Occipital lobe (tissue), 1 donor: ENCODE measurements at regions not wholly inside any gene's neighbourhood (a gene's known extent, or its start where the extent isn't known, plus 50 kb on each side); places are given as distances from the start of the nearest gene placed in this dataset.
"Not testable (repeated sequence)": the region's sequence is repeated elsewhere in the genome, so short reads cannot be mapped to it uniquely, and the experiment has no call there.

Experiments used
- DNase-seq: peaks from one replicate; lab custom pipeline; 2025; lab: John Stamatoyannopoulos, UW

DNA sequence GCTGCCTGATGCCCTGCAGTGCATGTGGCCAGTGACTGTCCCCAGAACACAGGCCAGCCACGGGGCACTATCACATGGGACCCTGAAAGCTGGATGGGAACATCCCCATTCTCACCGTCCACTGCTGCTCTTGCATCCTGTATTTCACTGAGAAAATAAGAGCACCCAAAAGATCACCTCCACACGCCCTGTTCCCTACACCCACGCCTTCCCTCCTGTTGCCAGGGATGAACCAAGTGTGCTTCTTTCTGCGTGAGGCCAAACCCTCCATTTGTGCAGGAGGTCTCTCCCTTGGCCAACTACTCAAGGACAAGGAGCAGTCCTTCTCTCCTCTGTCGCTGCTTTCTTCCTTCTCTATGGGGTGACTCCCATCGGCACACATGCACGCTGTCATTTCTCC is 118.3 kb downstream of the LRRC37A3 start:
- not testable (repeated sequence) for DNase-seq

DNA sequence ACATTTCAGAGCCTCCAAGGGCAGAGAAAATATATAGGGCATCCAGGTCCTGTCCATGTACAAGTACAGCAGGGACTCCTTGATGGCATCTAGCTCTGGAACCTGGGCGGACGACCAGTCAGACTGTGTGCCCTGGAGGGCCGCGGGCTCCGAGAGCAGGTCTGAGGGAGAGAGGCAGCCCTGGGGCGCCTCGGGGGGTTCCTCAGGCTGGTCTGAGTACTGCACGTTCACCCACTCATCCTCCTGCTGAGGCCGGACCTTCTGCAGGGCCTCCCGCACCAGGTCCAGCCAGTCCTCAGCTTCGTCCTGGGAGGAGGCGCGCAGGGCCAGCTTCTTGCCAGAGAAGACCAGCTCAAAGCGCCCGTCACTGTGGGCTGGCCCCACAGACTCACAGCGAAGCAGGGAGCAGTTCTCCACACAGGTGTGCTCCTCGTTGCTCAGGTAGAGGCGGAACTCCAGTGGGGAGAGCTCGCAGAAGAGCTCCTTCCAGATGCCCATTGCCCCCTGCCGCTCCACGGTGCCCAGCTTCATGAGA is 118.8 kb downstream of the LRRC37A3 start:
- DNase-seq = not testable (repeated sequence)

DNA sequence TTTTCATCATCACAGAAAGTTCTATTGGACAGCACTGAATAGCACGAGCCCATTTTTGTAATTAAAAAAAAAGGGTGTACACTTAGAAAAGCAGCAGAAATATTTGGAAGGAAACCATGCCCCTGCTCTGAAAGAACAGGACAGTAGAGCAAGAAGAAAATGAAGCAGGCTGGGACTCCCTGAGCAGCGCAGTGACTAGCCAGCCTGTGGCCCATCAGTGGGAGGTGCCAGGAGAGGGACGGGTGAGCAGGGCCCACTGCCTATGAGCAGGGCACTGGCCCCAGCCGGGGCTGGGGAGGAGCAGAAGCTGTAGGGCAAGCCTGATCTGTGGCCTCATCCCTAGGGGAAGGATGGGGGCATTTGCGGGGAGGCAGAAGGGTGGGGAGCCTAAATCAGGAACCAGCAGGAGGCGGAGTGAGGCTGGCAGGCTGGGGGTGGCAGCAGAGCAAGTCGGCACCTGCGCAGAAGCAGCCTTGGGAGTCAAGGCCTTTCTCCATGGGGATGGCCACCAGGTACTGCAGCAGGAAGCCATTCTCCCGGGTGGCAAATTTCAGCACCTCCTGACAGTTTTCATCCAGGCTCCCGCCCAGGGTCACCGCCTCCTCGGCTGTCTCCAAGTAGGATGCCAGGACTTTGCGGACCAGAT is 119.6 kb downstream of the LRRC37A3 start:
- not testable (repeated sequence) for DNase-seq

DNA sequence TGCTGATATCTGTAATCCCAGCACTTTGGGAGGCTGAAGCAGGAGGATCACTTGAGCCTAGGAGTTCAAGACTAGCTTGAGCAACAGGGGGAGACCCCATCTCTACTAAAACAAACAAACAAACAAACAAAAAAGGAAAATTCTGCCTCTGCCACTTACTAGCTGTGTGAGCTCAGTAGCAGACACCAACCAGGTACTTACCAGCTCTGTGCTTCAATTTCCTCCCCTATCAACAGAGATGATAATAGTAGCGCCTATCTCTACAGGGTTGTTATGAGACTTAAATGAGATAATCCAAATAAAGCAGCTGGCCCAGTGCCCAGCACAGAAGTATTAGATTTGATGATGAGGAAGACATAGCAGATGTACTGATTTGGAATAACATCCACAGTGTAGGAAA is 120.3 kb downstream of the LRRC37A3 start:
- DNase-seq = not testable (repeated sequence)

DNA sequence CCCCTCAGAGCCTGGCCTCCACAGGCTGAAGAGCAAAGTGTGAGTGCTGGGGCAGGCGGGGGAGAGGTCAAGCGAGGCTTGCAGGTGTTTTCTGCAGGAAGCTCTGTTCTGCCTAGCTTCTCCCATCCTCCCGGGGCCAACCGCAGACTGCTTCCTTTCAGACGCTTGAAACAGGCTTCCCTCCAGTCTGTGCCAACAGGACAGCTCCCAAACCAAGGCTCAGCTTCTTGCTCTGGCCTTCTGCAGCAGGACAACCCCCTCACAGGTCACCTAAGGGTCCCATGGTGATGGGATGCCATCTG is 120.8 kb downstream of the LRRC37A3 start:
- DNase-seq = not testable (repeated sequence)

DNA sequence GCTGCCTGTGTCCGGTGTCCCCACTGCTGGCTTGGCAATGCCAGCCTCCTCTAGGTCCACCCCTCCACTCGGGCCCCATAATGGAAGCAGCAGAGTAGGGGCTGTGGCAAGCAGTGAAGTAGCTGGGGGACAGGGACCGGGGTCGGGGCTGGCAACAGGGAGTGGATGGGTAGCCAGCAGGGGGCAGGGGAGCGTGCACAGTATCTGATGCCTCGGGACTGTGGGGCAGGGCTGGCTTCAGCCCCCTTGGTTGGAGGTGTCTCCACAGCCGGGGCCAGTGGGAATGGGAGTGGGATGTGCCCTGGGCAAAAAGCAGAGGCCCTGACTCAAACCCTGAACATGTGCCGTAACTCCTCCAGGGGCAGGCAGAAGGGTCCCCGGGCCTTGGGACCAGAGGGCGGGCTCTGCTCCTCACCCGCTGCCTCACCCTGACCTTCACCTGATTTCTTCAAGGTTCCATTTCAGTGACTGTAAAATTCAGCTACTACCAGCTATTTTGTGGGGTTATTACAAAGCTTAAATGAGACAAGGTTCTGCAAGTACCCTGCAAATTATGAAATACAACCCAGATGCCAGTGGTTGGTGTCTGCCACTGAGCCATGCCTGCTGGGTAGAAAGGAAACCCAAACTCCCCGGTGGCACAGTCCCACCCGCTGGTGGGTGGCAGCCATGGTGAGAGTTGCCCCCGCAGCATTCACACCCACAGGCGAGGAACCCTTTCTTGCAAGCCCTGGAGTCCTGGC is 121.4 kb downstream of the LRRC37A3 start:
- DNase-seq = not testable (repeated sequence)

DNA sequence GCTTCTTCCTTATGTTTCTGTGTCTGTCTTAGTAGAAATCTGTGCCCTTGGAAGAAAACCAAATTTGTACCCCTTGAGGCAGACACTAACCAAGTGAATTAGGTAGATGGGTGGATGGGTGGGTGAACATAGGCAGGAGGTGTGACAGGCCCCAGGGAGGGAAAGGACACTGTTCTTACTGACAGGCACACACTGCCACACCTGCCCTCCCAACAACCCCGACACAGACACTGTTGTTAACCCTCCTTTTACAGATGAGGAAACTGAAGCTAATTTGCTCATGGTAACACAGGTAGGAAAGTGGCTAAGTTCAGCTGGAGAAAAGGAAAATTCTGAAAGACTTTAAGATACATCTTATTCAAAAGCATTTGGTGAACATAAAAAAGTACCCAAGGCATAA is 123.9 kb downstream of the LRRC37A3 start:
- DNase-seq = not testable (repeated sequence)

DNA sequence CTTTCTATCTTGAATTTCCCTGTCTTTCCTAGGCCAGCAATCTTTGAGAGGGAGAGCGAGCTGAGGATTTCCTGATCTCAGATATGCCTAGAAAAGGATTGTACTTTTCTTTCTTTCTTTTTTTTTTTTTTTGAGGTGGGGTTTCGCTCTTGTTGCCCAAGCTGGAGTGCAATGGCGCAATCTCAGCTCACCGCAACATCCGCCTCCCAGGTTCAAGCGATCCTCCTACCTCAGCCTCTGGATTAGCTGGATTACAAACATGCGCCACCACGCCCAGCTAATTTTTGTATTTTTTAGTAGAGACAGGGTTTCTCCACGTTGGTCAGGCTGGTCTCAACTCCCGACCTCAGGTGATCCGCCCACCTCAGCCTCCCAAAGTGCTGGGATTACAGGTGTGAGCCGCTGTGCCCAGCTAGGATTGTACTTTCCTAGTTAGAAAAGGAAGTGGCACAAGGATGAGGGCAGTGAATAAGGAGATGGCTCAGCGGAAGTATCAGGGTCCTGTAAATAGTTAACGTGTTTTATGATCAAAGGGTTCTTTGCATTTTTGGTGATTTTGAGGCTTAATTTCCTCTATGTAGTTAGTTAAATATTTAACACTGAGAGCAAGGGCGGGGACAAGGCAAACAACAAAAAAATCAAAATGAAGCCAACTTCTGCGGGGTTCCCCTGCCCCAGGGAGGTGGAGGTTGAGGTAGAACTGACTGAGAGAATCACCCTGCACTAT is 124.6 kb downstream of the LRRC37A3 start:
- not testable (repeated sequence) for DNase-seq

DNA sequence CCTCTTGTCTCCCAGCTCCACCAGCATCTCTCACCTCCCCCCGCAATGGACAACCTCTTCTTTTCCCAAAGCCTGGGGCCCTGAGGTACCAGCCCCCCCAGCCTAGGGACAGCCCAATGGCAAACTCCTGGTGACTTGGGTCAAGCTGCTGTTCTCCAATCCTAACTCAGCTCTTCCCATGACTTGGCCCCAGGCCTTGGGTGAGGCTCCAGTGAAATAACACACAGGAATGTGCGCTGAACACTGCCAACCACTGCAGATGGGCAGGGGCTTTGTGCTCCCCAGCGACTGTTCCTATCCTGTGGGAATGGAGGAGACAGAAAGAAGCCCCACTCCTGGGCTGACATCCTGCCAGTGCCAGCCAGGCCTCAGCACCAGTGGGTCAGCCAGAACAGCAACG is 125.2 kb downstream of the LRRC37A3 start:
- not testable (repeated sequence) for DNase-seq

DNA sequence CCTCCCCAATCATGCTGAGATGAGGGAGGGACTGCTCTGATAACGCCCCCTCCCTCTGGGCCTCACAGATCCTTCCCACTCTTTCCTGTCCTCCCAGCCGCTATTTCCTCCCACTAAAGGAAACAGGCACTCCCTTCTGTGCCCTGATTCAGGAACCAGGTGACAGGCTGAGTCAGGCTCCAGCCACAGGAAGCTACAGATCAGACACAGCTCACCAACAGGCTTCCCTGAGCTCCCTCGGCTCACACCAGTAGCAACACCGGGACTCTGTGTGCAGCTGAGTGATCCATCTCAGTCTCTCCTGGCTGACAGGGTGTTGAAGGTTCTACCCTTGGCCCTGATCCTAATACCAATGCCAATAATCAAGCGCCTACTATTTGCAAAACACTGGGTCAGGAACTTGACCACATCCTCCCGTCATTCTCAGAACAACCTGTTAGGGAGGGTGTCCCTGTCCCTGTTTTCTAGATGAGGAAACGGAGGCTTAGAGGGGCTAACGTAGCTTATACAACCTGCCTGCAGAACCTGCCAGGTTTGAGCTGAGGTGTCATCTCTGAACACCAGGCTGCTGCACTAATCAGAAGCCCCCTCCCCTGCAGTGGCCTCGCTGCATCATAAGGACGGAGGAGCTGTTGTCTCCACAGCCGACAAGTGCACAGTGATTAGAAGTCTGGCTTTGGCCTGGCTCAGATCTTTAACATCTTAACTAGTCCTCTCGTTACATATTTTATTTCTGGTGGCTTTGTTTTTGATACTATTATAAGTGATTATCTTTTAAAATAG is 126.3 kb downstream of the LRRC37A3 start:
- DNase-seq = not testable (repeated sequence)

DNA sequence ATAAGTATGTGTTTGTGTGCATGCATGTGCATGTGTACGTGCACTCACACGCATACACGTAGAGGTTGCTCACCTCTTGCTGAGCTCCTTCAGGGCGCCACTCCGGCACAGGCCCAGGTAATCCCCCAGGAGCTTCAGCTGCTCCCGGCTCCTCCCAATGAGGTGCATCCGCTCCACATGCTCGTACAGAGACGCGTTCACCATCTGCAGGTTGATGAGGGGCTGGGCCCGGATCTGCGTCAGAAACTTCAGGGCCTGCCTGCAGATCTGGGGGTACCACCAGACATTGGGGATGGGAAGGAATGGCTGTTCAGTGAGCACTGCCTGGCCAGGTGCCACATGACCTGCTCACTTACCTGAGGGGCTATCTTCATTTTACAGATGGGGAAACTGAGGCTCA is 127.0 kb downstream of the LRRC37A3 start:
- not testable (repeated sequence) for DNase-seq

DNA sequence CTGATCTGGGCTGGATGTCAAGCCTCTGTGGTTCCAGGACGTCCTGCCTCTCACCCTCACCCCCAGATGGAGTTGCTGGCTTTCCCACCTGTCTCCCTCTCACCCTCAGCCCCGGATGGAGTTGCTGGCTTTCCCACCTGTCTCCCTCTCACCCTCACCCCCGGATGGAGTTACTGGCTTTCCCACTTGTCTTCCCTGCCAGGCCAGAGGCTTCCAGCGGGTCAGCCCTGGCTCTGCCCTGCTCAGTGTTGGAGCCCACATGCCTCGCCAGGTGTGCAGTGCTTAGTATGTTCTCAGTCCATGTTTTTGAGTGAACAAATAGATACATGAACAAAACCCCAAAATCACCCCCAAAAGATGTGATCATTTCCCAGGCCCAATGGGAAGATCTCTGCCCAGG is 127.6 kb downstream of the LRRC37A3 start:
- not testable (repeated sequence) for DNase-seq

DNA sequence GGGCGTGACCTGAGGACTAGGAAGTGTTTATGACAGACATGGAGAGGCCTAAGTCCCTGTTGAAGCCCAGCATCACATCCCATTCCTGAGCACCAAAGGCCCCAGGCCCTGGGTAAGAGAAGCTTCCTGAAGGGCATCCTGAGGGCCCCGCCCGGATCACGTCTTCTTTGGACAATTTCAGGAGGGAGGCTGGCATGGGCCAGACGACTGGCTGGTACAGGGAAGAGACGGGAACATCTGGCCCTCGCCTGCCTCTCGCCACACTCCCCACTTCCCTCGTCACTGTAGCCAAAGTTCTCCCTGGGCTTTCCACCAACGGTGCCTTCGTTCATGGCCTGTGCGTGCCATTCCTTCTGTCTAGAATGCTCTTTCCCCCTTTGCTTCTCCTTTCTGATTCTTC is 128.1 kb downstream of the LRRC37A3 start:
- not testable (repeated sequence) for DNase-seq

DNA sequence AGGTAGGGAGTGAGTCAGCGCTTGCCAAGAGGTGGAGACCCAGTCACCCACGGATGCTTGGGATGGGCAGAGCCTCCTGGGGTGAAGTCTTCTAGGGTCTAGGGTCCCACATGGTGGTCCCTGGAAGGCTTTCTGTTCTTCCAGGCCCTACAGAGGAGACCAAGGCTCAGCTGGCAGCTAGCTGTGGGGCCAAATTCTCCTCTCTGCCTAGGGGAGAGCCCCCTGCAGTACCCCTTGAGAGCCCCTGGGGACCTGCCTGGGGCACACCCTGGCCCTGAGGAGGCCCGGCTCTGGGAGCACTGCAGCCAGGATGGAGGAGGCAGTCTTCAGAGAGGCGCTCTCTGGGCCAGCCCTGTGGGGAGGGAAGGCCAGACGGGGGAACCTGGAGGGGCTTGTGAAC is 128.6 kb upstream of the SMURF2 start:
- not testable (repeated sequence) for DNase-seq

DNA sequence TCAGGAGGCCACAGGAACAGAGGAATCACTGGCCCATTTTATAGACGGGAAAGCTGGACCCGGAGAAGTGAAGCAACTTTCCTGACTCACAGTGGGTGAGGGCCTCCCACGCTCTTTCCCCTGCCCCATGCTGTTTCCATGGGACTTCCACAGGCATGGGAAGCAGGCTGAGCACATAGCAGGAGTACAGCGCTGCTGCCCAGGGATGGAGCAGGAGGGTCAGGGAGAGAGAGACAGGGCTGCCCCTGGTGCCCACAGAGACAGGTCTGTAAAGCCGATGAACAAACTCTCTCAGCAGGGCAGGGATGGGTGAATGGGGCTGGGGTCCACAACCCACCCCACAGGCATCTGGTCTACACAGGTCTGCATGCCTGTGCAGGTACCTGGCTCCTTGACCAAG is 128.1 kb upstream of the SMURF2 start:
- DNase-seq = not testable (repeated sequence)

DNA sequence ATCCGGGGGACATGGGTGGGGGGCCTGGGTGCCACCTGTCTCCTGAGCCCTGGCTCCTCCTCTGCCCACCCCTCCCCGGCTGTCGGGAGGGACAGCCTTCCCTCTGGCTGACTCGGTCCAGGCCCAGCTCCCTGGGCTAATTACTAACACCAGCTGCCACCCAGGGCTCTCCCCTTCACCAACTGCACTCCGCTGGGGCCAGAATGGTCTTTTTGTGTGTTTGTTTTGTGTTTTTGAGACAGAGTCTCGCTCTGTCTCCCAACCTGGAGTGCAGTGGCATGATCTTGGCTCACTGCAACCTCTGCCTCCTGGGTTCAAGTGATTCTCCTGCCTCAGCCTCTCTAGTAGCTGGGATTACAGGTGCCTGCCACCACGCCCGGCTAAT is 126.9 kb upstream of the SMURF2 start:
- DNase-seq = not testable (repeated sequence)

DNA sequence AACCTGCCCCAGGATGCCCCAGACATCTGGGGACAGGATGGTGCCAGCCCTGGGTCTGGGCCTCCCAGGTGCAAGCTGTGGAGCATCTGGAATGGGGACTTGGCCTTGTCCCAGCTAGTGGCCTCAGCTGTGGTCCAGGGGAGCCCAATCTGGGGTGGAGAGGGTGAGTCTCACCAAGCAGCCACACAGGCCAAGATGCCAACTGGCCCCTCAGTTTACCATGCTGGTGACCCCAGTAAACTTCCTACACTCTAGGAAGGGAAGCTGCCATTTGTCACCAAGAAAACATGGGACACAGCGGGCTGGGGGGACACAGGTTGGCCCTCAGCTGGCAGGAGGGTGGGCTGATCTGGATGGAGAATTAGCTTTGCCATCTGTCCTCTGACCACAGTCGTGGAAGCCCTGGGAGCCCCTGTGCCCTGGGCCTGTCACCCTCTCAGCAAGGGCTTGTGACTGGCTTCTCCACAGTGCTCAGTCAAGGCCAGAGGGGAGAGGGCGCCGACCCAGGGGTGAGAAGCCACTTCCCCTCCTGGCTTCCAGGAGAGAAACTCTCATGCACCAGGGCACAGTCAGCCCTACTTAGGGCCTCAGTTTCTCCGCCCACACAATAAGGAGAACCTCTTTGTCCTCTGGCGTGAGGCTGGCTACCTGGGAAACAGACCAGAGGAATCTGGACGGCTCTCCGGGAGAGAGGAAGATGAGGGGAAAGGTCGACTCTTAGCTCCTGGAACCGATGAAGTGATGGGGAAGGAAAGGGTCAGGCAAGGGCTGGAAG is 126.4 kb upstream of the SMURF2 start:
- no peak for DNase-seq

DNA sequence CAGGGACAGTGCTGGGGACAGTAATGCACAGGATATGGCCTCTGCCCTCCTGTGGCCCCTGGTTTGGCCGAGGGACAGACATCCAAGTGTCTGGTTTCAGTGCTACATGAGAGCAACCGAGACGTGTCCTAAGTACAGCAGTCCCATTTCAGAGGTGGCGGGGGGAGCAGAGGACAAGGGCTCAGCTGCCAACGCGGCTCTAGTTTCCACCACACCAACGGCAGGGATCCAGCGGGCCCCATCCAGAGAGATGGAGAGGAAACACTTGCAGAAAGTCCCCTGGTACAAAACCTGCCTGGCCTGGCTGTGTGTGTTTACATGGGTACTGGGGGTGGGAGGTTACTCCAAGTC is 125.8 kb upstream of the SMURF2 start:
- no peak for DNase-seq

DNA sequence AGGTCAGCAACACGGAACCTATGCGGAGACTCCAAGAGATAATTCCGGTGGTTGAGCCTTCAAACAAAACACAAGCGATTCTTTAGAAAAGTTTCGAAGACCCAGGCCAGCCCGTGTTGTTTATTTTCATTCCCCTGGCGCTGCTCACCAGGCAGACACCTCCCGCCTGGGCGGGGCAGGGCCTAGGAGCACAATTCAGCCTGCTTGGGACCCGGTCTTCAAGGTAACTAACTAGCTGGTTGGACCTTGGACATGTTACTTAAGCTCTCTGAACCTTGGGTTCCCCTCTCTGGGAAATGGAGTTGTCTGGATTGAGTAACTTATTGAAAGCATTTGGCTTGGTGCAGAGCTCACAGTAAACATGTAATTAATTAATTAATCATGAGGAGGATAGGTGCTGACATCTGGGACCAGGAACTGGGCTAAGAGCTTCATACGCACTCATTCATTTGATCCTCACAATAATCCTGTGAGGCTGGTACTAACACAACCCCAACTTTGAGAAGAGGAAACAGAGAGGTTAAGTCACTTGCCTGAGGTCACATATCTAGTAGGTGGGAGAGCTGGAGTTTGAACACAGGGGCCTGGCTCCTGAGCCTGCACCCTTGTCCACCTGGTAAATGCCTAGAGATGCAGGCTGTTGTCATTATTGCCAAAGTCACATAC is 125.3 kb upstream of the SMURF2 start:
- no peak for DNase-seq

DNA sequence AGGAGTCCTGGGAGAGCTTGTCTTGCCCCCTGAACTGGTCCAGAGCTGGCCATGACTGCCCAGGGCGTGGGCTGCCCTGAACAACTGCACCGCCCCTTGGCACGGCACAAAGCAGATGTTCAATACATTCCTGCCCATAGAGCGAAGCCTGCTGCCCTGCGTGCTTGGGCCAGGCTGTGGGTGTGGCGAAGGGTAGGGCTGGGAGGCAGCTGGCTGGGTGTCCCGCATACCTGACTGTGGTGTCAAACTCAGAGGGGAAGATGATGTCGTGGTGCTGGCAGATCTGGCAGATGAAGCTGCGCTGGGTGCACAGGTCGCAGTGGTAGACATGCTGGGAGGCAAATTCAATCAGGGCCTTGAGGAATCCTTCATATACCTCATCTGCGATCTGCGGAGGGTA is 124.2 kb upstream of the SMURF2 start:
- no peak for DNase-seq
